ENCODE measurements at regions not wholly inside any gene's neighbourhood (a gene's known extent, or its start where the extent isn't known, plus 50 kb on each side); places are given as distances from the start of the nearest gene placed in this dataset.

GRCh38 chr17:77399319-77399957 lies 258.7 kb downstream of the SEC14L1 start:
- TF ChIP-seq POLR2A (IDR thresholded peaks at IDR 0.05) (no peak), CTCF (IDR thresholded peaks at IDR 0.05) (no peak)
